HepG2 (cell line): ENCODE measurements at regions not wholly inside any gene's neighbourhood (a gene's known extent, or its start where the extent isn't known, plus 50 kb on each side); places are given as distances from the start of the nearest gene placed in this dataset.

Experiments used
- ATAC-seq: fragments of 200-7000 bp; cut with Tn5 transposase; 3 replicates; pipeline ENCODE4 v1.9.1; 2020; ENCODE audit warnings: mild to moderate bottlenecking, moderate library complexity
- BruUV-seq: library from RNA; stranded (reverse); fragments of 400-500 nt; replicated peaks from 2 replicates; lab custom pipeline; 2021; lab: Mats Ljungman, UMichigan
- CTCF ChIA-PET: fragments of 300-600 bp; formaldehyde crosslinking; extraction: SDS; loops from one replicate; lab custom pipeline; 2021; ENCODE audit warnings: low total read pairs, inconsistent platforms, low intra/inter-chr PET ratio; lab: Yijun Ruan, JAX
- POLR2A ChIA-PET: fragments of 350-600 bp; sonication (Branson Sonifier 250); formaldehyde crosslinking; loops from one replicate; lab custom pipeline; 2020; ENCODE audit warnings: antibody characterized with exemption, inconsistent platforms; lab: Yijun Ruan, JAX
- DNase-seq: peaks from one replicate; pipeline ENCODE4 v3.0.0-alpha.2; 2015; ENCODE audit warnings: low spot score
- FAIRE-seq: peaks from 3 replicates; lab custom pipeline; 2011; peaks lifted over from hg19 to GRCh38; lab: Jason Lieb, UNC
- H2AFZ ChIP-seq: one replicate; pipeline ENCODE4 v1.6.1; 2011; ENCODE audit warnings: low read length, inconsistent platforms
- H3K27ac ChIP-seq: fragments of 300-600 bp; 3 replicates; pipeline ENCODE4 v1.8.0; 2011; ENCODE audit warnings: mixed run types, mild to moderate bottlenecking, mixed read lengths, low read length, inconsistent platforms; ENCODE audit not compliant: insufficient read depth; ENCODE audit errors: extremely low read length
- H3K27me3 ChIP-seq, 2 experiments: fragments of 200-600 bp in 1 of 2; 2 replicates in 1 of 2; 3 replicates in 1 of 2; pipeline versions ENCODE4 v1.6.0 to v1.8.0; 2011; ENCODE audit warnings: low read length in 2 of 2, mild to moderate bottlenecking in 2 of 2, moderate library complexity in 2 of 2, inconsistent platforms in 1 of 2; ENCODE audit not compliant: insufficient read depth in 2 of 2, control insufficient read depth in 1 of 2
- H3K36me3 ChIP-seq, 2 experiments: fragments of 200-600 bp in 1 of 2; replicated peaks in 1 of 2; 2 replicates in 1 of 2; 3 replicates in 1 of 2; pipeline versions ENCODE4 v1.5.1 to v1.8.0; 2011; ENCODE audit warnings: low read length in 2 of 2, inconsistent platforms in 1 of 2; ENCODE audit not compliant: insufficient read depth in 2 of 2, control insufficient read depth in 1 of 2
- H3K4me1 ChIP-seq: 2 replicates; pipeline ENCODE4 v1.5.1; 2012; ENCODE audit warnings: low read length, inconsistent platforms; ENCODE audit not compliant: insufficient read depth
- H3K4me2 ChIP-seq: 2 replicates; pipeline ENCODE4 v1.6.0; 2011; ENCODE audit warnings: low read depth, low read length, inconsistent platforms
- H3K4me3 ChIP-seq, 3 experiments: fragments of 200-600 bp in 1 of 3; sonication (generic), shearing (Covaris generic) in 1 of 3; replicated peaks in 1 of 3; 2 replicates each; pipeline ENCODE4 v1.5.1; 2011 to 2016; ENCODE audit warnings: low read length in 3 of 3, inconsistent platforms in 2 of 3, low read depth in 2 of 3, mild to moderate bottlenecking in 2 of 3, control low read depth in 1 of 3, mixed read lengths in 1 of 3; ENCODE audit not compliant: insufficient read depth in 1 of 3
- H3K79me2 ChIP-seq: one replicate; pipeline ENCODE4 v1.6.1; 2011; ENCODE audit warnings: low read length, inconsistent platforms; ENCODE audit not compliant: insufficient read depth
- H3K9ac ChIP-seq: 2 replicates; pipeline ENCODE4 v1.6.0; 2011; ENCODE audit warnings: mild to moderate bottlenecking, low read depth, low read length, inconsistent platforms; ENCODE audit not compliant: insufficient read depth
- H3K9me3 ChIP-seq: 2 replicates; pipeline ENCODE4 v1.5.1; 2012; ENCODE audit warnings: mild to moderate bottlenecking, low read length
- H4K20me1 ChIP-seq: 2 replicates; pipeline ENCODE4 v1.6.0; 2011; ENCODE audit warnings: inconsistent platforms, mild to moderate bottlenecking, low read length, moderate library complexity; ENCODE audit not compliant: insufficient read depth
- CENPX ChIP-seq: sonication (generic); formaldehyde crosslinking; IDR thresholded peaks from 2 replicates; pipeline ENCODE4 v1.9.0; 2021; ENCODE audit warnings: mild to moderate bottlenecking, missing genetic modification reagents, moderate library complexity
- GMEB1 ChIP-seq: sonication (generic); formaldehyde crosslinking; IDR thresholded peaks from 2 replicates; pipeline ENCODE4 v1.5.1; 2020; ENCODE audit warnings: missing genetic modification reagents, mild to moderate bottlenecking, borderline replicate concordance
- HOXA7 ChIP-seq: sonication (generic); formaldehyde crosslinking; IDR thresholded peaks from 2 replicates; pipeline ENCODE4 v1.8.1; 2022; ENCODE audit warnings: mild to moderate bottlenecking, missing genetic modification reagents, moderate library complexity
- KLF9 ChIP-seq: IDR thresholded peaks from 2 replicates; pipeline ENCODE4 v1.6.1; 2016; ENCODE audit warnings: low read depth
- NCOA2 ChIP-seq: sonication (generic); formaldehyde crosslinking; IDR thresholded peaks from 2 replicates; pipeline ENCODE4 v1.8.0; 2022; ENCODE audit warnings: inconsistent platforms
- THRA ChIP-seq: sonication (generic); formaldehyde crosslinking; IDR thresholded peaks from 2 replicates; pipeline ENCODE4 v1.4.0; 2020; ENCODE audit warnings: missing genetic modification reagents, borderline replicate concordance
- ZBTB43 ChIP-seq: sonication (generic); formaldehyde crosslinking; conservative IDR thresholded peaks from 2 replicates; pipeline ENCODE4 v1.4.0; 2020; ENCODE audit warnings: missing genetic modification reagents
- ZC3H4 ChIP-seq: sonication (generic); formaldehyde crosslinking; IDR thresholded peaks from 2 replicates; pipeline ENCODE4 v1.4.0; 2020; ENCODE audit warnings: missing genetic modification reagents, borderline replicate concordance
- ZMAT5 ChIP-seq: sonication (generic); formaldehyde crosslinking; IDR thresholded peaks from 2 replicates; pipeline ENCODE4 v1.5.0; 2020; ENCODE audit warnings: mild to moderate bottlenecking, low read depth, missing genetic modification reagents, borderline replicate concordance
- ZNF263 ChIP-seq: sonication (generic); formaldehyde crosslinking; IDR thresholded peaks from 2 replicates; pipeline ENCODE4 v1.4.0; 2020; ENCODE audit warnings: missing genetic modification reagents
- ZNF337 ChIP-seq: sonication (generic); formaldehyde crosslinking; IDR thresholded peaks from 2 replicates; pipeline ENCODE4 v1.5.1; 2020; ENCODE audit warnings: missing genetic modification reagents, low read depth, mild to moderate bottlenecking, borderline replicate concordance
- ZNF556 ChIP-seq: sonication (generic); formaldehyde crosslinking; IDR thresholded peaks from 2 replicates; pipeline ENCODE4 v1.4.0; 2020; ENCODE audit warnings: mild to moderate bottlenecking, missing genetic modification reagents, borderline replicate concordance
- ZNF792 ChIP-seq: IDR thresholded peaks from 2 replicates; pipeline ENCODE4 v1.6.1; 2016
- ZNF850 ChIP-seq: sonication (generic); formaldehyde crosslinking; conservative IDR thresholded peaks from 2 replicates; pipeline ENCODE4 v1.9.0; 2021; ENCODE audit warnings: mild to moderate bottlenecking, missing genetic modification reagents
- WGBS: methylation state at CpG from one replicate; pipeline ENCODE4 v1.1.6; 2017; ENCODE audit warnings: low lambda C conversion rate; 5-methylcytosine and 5-hydroxymethylcytosine counted together
- in situ Hi-C: cut with HindIII; loops from 2 replicates; pipeline ENCODE4 v1.10.0; 2017; ENCODE audit warnings: low pct_unique_long_range_greater_than_20kb; ENCODE audit not compliant: extremely low pct_ligation_motif_present
- intact Hi-C: fragments of 100-400 bp; cut with micrococcal nuclease; formaldehyde crosslinking; loops from one replicate; pipeline ENCODE4 v1.10.0; 2022; ENCODE audit not compliant: unreplicated experiment

GRCh38 chr1:34378968-34379856 is 202.5 kb downstream of the C1orf94 start:
- Histone ChIP-seq H3K9me3 (no peaks in the 10 kb centered on the region), H3K79me2 (no peaks in the 10 kb centered on the region), H3K27me3 (peaks cover 1 to 10% of the 10 kb centered on the region in 2 experiments; a peak in 2 of 5 replicates), H2AFZ (no peak overlapping the region), H4K20me1 (no peaks in the 10 kb centered on the region), H3K27ac (no peak overlapping the region), H3K4me3 (no peak overlapping the region), H3K36me3 (no peaks in the 10 kb centered on the region), H3K4me2 (no peak overlapping the region), H3K4me1 (no peaks in the 10 kb centered on the region), H3K9ac (no peak overlapping the region)
- in situ Hi-C loops = no loop called here
- TF ChIP-seq NCOA2 (CRISPR knock-in tag) (no peak), ZNF792 (CRISPR knock-in tag) (no peak), ZNF263 (no peak), KLF9 (CRISPR knock-in tag) (no peak), CENPX (CRISPR knock-in tag) (no peak), HOXA7 (CRISPR knock-in tag) (no peak), ZNF850 (no peak), ZBTB43 (CRISPR knock-in tag) (no peak), ZMAT5 (no peak), ZC3H4 (CRISPR knock-in tag) (no peak), ZNF337 (CRISPR knock-in tag) (no peak), THRA (CRISPR knock-in tag) (no peak), ZNF556 (CRISPR knock-in tag) (no peak), GMEB1 (CRISPR knock-in tag) (no peak)
- no peak for ATAC-seq
- no peak for DNase-seq
- no peak for FAIRE-seq
- no TSS peak for BruUV-seq
- intact Hi-C loops = no loop called here
- ChIA-PET POLR2A (no interaction called here), CTCF (no interaction called here)
- 7% methylated on average over 8 of the region's 11 CpGs for WGBS
